Lower leg skin (tissue), 3 donors: ENCODE measurements at regions not wholly inside any gene's neighbourhood (a gene's known extent, or its start where the extent isn't known, plus 50 kb on each side); places are given as distances from the start of the nearest gene placed in this dataset.

Source experiments
- CTCF ChIP-seq, 3 donors: fragments of 450-650 bp; IDR thresholded peaks; one replicate each; pipeline ENCODE4 v1.5.1; 2016; ENCODE audit warnings: antibody characterized with exemption in 3 of 3, mild to moderate bottlenecking in 3 of 3, moderate library complexity in 2 of 3
- POLR2A ChIP-seq, 2 donors: fragments of 450-650 bp; IDR thresholded peaks; one replicate each; pipeline ENCODE4 v1.6.1; 2016 to 2017; ENCODE audit warnings: antibody characterized with exemption in 2 of 2, mild to moderate bottlenecking in 1 of 2, moderate library complexity in 1 of 2

GRCh38 chr4:19913650-19914049 lies 338.1 kb upstream of the SLIT2 start:
- TF ChIP-seq CTCF (IDR thresholded peaks at IDR 0.05) (no peak), POLR2A (IDR thresholded peaks at IDR 0.05) (no peak)
